ENCODE measurements at regions not wholly inside any gene's neighbourhood (a gene's known extent, or its start where the extent isn't known, plus 50 kb on each side); places are given as distances from the start of the nearest gene placed in this dataset.

DNA sequence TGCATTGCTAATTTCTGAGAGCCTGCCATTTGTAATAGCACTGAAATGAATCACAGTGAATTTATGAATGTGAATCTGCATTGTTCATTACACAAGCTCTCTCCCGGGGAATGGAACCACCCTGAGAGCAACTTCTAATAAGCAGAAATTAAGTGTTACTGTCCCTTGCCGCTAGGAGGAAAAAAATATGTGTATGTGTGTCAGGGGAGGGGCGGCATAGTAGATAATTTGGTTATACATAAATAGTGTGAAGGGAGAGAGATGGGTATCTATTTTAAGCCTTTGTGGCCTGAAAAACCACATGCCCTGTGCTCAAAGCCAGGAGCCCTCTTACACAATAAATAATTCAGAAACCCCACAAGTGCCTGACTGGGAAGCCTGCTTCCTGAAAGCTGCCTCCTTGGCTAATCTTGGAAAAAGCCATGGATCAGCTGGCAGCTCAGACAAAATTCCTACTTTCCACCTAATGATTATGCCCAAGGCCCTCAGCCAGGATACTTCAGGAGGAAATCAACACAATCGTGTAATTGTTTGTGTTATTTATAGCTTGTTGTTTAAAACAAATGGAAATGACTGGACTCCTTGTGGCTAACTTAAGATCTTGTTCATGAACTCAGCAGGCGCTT is 366.2 kb upstream of the KITLG start:
- DNase-seq (ENCODE audit: low read depth) = peak; percentile 80
- H3K4me3 ChIP-seq (replicated peaks; ENCODE audit: low read depth, low read length) = no peak overlapping the region
- TF ChIP-seq, protein P1, sequence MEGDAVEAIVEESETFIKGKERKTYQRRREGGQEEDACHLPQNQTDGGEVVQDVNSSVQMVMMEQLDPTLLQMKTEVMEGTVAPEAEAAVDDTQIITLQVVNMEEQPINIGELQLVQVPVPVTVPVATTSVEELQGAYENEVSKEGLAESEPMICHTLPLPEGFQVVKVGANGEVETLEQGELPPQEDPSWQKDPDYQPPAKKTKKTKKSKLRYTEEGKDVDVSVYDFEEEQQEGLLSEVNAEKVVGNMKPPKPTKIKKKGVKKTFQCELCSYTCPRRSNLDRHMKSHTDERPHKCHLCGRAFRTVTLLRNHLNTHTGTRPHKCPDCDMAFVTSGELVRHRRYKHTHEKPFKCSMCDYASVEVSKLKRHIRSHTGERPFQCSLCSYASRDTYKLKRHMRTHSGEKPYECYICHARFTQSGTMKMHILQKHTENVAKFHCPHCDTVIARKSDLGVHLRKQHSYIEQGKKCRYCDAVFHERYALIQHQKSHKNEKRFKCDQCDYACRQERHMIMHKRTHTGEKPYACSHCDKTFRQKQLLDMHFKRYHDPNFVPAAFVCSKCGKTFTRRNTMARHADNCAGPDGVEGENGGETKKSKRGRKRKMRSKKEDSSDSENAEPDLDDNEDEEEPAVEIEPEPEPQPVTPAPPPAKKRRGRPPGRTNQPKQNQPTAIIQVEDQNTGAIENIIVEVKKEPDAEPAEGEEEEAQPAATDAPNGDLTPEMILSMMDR (IDR thresholded peaks at IDR 0.05; ENCODE audit: low read length, missing control alignments) = peak; percentile 3

DNA sequence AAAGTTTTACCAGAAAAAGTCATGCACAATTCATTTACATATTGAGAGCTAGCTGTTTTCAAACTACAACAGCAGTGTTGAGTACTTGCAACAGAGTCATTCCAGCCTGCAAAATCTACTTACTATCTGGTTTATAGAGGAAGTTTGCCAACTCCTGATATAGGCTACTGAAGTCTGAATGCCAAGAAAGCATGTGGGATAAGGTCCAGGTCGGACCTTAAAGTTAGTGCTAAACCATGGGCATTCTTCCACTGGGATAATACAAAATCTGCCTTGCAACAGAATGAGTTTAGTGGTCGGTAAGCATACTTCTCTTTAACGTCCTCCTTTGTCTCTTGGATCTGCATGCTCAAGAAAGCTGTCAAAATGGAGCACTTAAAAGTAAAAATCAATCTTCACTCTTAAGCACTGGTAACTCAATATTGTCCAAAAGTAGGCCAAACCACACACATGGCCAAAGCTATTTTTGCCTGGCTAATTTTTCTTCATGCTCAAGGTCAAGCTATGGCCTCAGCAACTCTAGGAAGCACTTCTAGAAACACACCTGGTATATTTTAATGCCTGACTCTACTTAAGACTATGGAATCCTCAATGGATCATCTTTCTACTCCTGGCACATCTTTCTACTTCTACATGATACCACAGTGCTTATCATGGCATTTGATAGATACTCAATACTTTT is 364.9 kb upstream of the KITLG start:
- DNase-seq (ENCODE audit: low read depth) = peak; percentile 44
- TF ChIP-seq, protein P1 (IDR thresholded peaks at IDR 0.05; ENCODE audit: low read length, missing control alignments) = no peak
- H3K4me3 ChIP-seq (replicated peaks; ENCODE audit: low read depth, low read length) = no peak overlapping the region

- TF ChIP-seq, protein P1 (IDR thresholded peaks at IDR 0.05; ENCODE audit: low read length, missing control alignments) = no peak
- H3K4me3 ChIP-seq (replicated peaks; ENCODE audit: low read depth, low read length) = no peak overlapping the region
- peak; percentile 74 for DNase-seq (ENCODE audit: low read depth)
These were observed 364.1 kb upstream of the KITLG start for GRCh38 chr12:88944397-88944796.

- TF ChIP-seq, protein P1 (IDR thresholded peaks at IDR 0.05; ENCODE audit: low read length, missing control alignments) = no peak
- no peak overlapping the region for H3K4me3 ChIP-seq (replicated peaks; ENCODE audit: low read depth, low read length)
- no peak for DNase-seq (ENCODE audit: low read depth)
These were observed 360.6 kb upstream of the KITLG start for GRCh38 chr12:88940854-88941253.

GRCh38 chr12:88935856-88936255 is 355.6 kb upstream of the KITLG start:
- DNase-seq (ENCODE audit: low read depth) = no peak
- no peak overlapping the region for H3K4me3 ChIP-seq (replicated peaks; ENCODE audit: low read depth, low read length)
- TF ChIP-seq, protein P1 (IDR thresholded peaks at IDR 0.05; ENCODE audit: low read length, missing control alignments) = no peak

DNA sequence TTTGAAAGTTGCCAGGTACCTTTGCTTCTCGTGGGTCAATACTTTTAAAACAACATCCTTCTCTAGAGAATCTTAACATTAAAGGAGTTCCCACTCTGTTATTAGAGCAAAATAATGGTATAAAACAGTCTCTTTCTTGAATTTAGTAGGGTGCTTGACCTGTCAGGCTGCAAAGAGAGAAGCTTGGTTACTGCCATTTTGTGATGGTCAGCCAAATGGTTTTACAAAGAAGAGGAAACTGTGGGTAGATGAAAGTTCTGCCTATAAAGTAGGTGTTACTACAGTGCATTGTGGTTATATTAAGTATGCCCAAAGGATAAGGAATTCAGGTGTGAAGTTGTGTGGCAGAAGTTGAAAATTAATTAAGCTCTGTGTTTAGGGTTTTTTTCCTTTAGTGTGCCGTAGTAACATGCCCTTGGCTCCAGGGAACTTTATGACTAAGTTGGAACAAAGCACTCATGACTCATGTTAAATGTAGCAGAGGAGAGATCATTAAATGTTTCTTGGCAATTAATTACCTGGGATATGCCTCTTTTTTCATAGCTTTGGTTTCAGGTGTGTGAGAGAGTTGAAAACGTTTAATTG is 354.0 kb upstream of the KITLG start:
- peak; percentile 24 for DNase-seq (ENCODE audit: low read depth)
- no peak overlapping the region for H3K4me3 ChIP-seq (replicated peaks; ENCODE audit: low read depth, low read length)
- TF ChIP-seq, protein P1 (IDR thresholded peaks at IDR 0.05; ENCODE audit: low read length, missing control alignments) = no peak
